OCI-LY7 (cell line): ENCODE measurements at regions not wholly inside any gene's neighbourhood (a gene's known extent, or its start where the extent isn't known, plus 50 kb on each side); places are given as distances from the start of the nearest gene placed in this dataset.

Experiments used
- BruUV-seq: library from RNA; stranded (reverse); fragments of 400-500 nt; replicated peaks from 2 replicates; lab custom pipeline; 2021; lab: Mats Ljungman, UMichigan
- CTCF ChIA-PET: fragments of 300-600 bp; sonication (Branson Sonifier 250); formaldehyde crosslinking; loops from one replicate; lab custom pipeline; 2022; ENCODE audit warnings: antibody characterized with exemption; ENCODE audit not compliant: unreplicated experiment; lab: Charles Lee
- POLR2A ChIA-PET: fragments of 300-600 bp; sonication (Branson Sonifier 250); formaldehyde crosslinking; loops from one replicate; lab custom pipeline; 2022; ENCODE audit warnings: antibody characterized with exemption; lab: Charles Lee
- DNase-seq: peaks from one replicate; pipeline ENCODE4 v3.0.0-alpha.2; 2015; ENCODE audit warnings: low spot score
- H2AFZ ChIP-seq: fragments of 200-600 bp; sonication (generic), shearing (Covaris generic); 2 replicates; pipeline ENCODE4 v1.6.1; 2014; ENCODE audit warnings: mild to moderate bottlenecking, antibody characterized with exemption, low read length, moderate library complexity
- H3K27ac ChIP-seq: fragments of 200-600 bp; sonication (generic); 2 replicates; pipeline ENCODE4 v1.5.1; 2014; ENCODE audit warnings: mixed run types, low read depth, mild to moderate bottlenecking, moderate library complexity, low read length, inconsistent platforms; ENCODE audit not compliant: poor library complexity, severe bottlenecking
- H3K36me3 ChIP-seq: fragments of 200-600 bp; sonication (generic); 2 replicates; pipeline ENCODE4 v1.6.1; 2014; ENCODE audit warnings: mild to moderate bottlenecking, antibody characterized with exemption, low read length, moderate library complexity, mixed read lengths; ENCODE audit not compliant: insufficient read depth
- H3K4me1 ChIP-seq: fragments of 200-600 bp; sonication (generic); 2 replicates; pipeline ENCODE4 v1.5.1; 2014; ENCODE audit warnings: mild to moderate bottlenecking, low read length; ENCODE audit not compliant: insufficient read depth, poor library complexity, severe bottlenecking
- H3K4me2 ChIP-seq: fragments of 200-600 bp; sonication (generic); 2 replicates; pipeline ENCODE4 v1.6.1; 2014; ENCODE audit warnings: mild to moderate bottlenecking, low read length
- H3K4me3 ChIP-seq: fragments of 200-600 bp; sonication (generic); 2 replicates; pipeline ENCODE4 v1.5.1; 2014; ENCODE audit warnings: mild to moderate bottlenecking, low read depth, low read length; ENCODE audit not compliant: poor library complexity, severe bottlenecking
- H3K79me2 ChIP-seq: fragments of 200-600 bp; sonication (generic); 2 replicates; pipeline ENCODE4 v1.6.1; 2016; ENCODE audit warnings: low read depth, mild to moderate bottlenecking, low read length, moderate library complexity, mixed read lengths; ENCODE audit not compliant: insufficient read depth
- H3K9me2 ChIP-seq: fragments of 200-600 bp; sonication (generic); 2 replicates; pipeline ENCODE4 v1.6.1; 2016; ENCODE audit warnings: mild to moderate bottlenecking, low read length, mixed read lengths; ENCODE audit not compliant: insufficient read depth
- H3K9me3 ChIP-seq: fragments of 200-600 bp; sonication (generic); 2 replicates; pipeline ENCODE4 v1.6.1; 2014; ENCODE audit warnings: mild to moderate bottlenecking, mixed run types, low read length, mixed read lengths
- H4K20me1 ChIP-seq: fragments of 200-600 bp; sonication (generic); 2 replicates; pipeline ENCODE4 v1.6.1; 2014; ENCODE audit warnings: mild to moderate bottlenecking, antibody characterized with exemption, low read length, moderate library complexity, mixed read lengths; ENCODE audit not compliant: insufficient read depth
- EZH2phosphoT487 ChIP-seq: fragments of 200-600 bp; sonication (generic); IDR thresholded peaks from 2 replicates; pipeline ENCODE4 v1.6.1; 2018; ENCODE audit warnings: low read depth, borderline replicate concordance, mild to moderate bottlenecking, mixed run types, antibody characterized with exemption, low read length, moderate library complexity, mixed read lengths
- intact Hi-C: fragments of 100-400 bp; cut with micrococcal nuclease; formaldehyde crosslinking; loops from one replicate; pipeline ENCODE4 v1.10.0; 2022; ENCODE audit not compliant: unreplicated experiment
- TF ChIP-seq, protein P1 (sequence below): fragments of 200-600 bp; sonication (generic); conservative IDR thresholded peaks from 2 replicates; pipeline ENCODE4 v1.5.1; 2014; ENCODE audit warnings: mild to moderate bottlenecking, antibody characterized with exemption, low read length, moderate library complexity, mixed read lengths

- no peaks in the 10 kb centered on the region for H3K36me3 ChIP-seq
- no peak overlapping the region for H3K4me2 ChIP-seq
- peaks cover 10% of the 10 kb centered on the region for H3K4me1 ChIP-seq
- H3K79me2 ChIP-seq, result no peaks in the 10 kb centered on the region
- no peak overlapping the region for H3K27ac ChIP-seq
- H3K9me2 ChIP-seq, result no peaks in the 10 kb centered on the region
- 0 out of 2 replicates have a peak, but pooled peaks cover 6% of the 10 kb centered on the region for H3K9me3 ChIP-seq
- no peak overlapping the region; the same call in 1 of the 2 replicates for H2AFZ ChIP-seq
- no peaks in the 10 kb centered on the region for H4K20me1 ChIP-seq
- no peak for DNase-seq
- ChIA-PET POLR2A (interaction anchor here (0.5 to 1.7 kb wide), 3 partner anchors 9 to 462 kb away, joined by 3 to 7 read pairs (median 3); no protein-coding TSS in a partner anchor), CTCF (no interaction called here)
- H3K4me3 ChIP-seq, result no peak overlapping the region
- intact Hi-C loops, result no loop called here
- no peak for TF ChIP-seq EZH2phosphoT487
- BruUV-seq, result no TSS peak
These were observed 369.3 kb downstream of the DLEU7 start for GRCh38 chr13:50474088-50474662.

- H3K4me3 ChIP-seq, result no peak overlapping the region
- ChIA-PET POLR2A (interaction anchor here (1.1 to 1.2 kb wide), 2 partner anchors 35 to 52 kb away, joined by 4 read pairs; no protein-coding TSS in a partner anchor), CTCF (no interaction called here)
- no TSS peak for BruUV-seq
- H3K4me1 ChIP-seq, result peaks cover 16% of the 10 kb centered on the region
- intact Hi-C loops, result no loop called here
- no peak overlapping the region for H3K27ac ChIP-seq
- 0 out of 2 replicates have a peak, but pooled peaks cover 6% of the 10 kb centered on the region for H3K9me3 ChIP-seq
- H3K4me2 ChIP-seq, result no peak overlapping the region
- H2AFZ ChIP-seq, result peak overlapping the region; percentile 27; the same call in 1 of the 2 replicates
- no peak for TF ChIP-seq EZH2phosphoT487
- TF ChIP-seq, protein P1, sequence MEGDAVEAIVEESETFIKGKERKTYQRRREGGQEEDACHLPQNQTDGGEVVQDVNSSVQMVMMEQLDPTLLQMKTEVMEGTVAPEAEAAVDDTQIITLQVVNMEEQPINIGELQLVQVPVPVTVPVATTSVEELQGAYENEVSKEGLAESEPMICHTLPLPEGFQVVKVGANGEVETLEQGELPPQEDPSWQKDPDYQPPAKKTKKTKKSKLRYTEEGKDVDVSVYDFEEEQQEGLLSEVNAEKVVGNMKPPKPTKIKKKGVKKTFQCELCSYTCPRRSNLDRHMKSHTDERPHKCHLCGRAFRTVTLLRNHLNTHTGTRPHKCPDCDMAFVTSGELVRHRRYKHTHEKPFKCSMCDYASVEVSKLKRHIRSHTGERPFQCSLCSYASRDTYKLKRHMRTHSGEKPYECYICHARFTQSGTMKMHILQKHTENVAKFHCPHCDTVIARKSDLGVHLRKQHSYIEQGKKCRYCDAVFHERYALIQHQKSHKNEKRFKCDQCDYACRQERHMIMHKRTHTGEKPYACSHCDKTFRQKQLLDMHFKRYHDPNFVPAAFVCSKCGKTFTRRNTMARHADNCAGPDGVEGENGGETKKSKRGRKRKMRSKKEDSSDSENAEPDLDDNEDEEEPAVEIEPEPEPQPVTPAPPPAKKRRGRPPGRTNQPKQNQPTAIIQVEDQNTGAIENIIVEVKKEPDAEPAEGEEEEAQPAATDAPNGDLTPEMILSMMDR, result 0 out of 2 replicates have a peak, but pooled peaks have one; percentile 30
- H3K9me2 ChIP-seq, result no peaks in the 10 kb centered on the region
- H3K79me2 ChIP-seq, result no peaks in the 10 kb centered on the region
- DNase-seq, result no peak
- H4K20me1 ChIP-seq, result no peaks in the 10 kb centered on the region
- no peaks in the 10 kb centered on the region for H3K36me3 ChIP-seq
These were observed 366.8 kb downstream of the DLEU7 start for GRCh38 chr13:50476577-50477285.

GRCh38 chr13:50481936-50482335, 361.6 kb downstream of the DLEU7 start:
- Histone ChIP-seq H4K20me1 (no peaks in the 10 kb centered on the region), H3K27ac (no peak overlapping the region), H3K4me1 (peaks cover 16% of the 10 kb centered on the region), H2AFZ (no peak overlapping the region; the same call in 1 of the 2 replicates), H3K9me2 (no peaks in the 10 kb centered on the region), H3K79me2 (no peaks in the 10 kb centered on the region), H3K9me3 (peaks cover 11% of the 10 kb centered on the region; the same call in 1 of the 2 replicates), H3K4me3 (no peak overlapping the region), H3K4me2 (no peak overlapping the region), H3K36me3 (no peaks in the 10 kb centered on the region)
- ChIA-PET CTCF (no interaction called here), POLR2A (no interaction called here)
- no peak for DNase-seq
- intact Hi-C loops, result no loop called here
- no TSS peak for BruUV-seq
- no peak for TF ChIP-seq EZH2phosphoT487
- TF ChIP-seq, protein P1, result no peak
